WTC11 (cell line): ENCODE measurements at regions not wholly inside any gene's neighbourhood (a gene's known extent, or its start where the extent isn't known, plus 50 kb on each side); places are given as distances from the start of the nearest gene placed in this dataset.

Experiments
- CTCF ChIP-seq: fragments of 200-600 bp; IDR thresholded peaks from 2 replicates; pipeline ENCODE4 v1.8.0; 2022; ENCODE audit warnings: antibody characterized with exemption
- ELF4 ChIP-seq: sonication (generic); formaldehyde crosslinking; IDR thresholded peaks from 2 replicates; pipeline ENCODE4 v1.8.1; 2022; ENCODE audit warnings: low read depth, mild to moderate bottlenecking, moderate library complexity, missing genetic modification reagents
- FOXK1 ChIP-seq: sonication (generic); formaldehyde crosslinking; IDR thresholded peaks from 2 replicates; pipeline ENCODE4 v1.8.0; 2022; ENCODE audit warnings: mild to moderate bottlenecking, moderate library complexity, missing genetic modification reagents
- IRF2 ChIP-seq: sonication (generic); formaldehyde crosslinking; IDR thresholded peaks from 2 replicates; pipeline ENCODE4 v1.8.0; 2022; ENCODE audit warnings: low read depth, missing genetic modification reagents, borderline replicate concordance
- MYBL2 ChIP-seq: sonication (generic); formaldehyde crosslinking; IDR thresholded peaks from 2 replicates; pipeline ENCODE4 v1.8.1; 2023; ENCODE audit warnings: mild to moderate bottlenecking, moderate library complexity, missing genetic modification reagents
- NR2C2 ChIP-seq: sonication (generic); formaldehyde crosslinking; IDR thresholded peaks from 2 replicates; pipeline ENCODE4 v1.8.0; 2022; ENCODE audit warnings: mild to moderate bottlenecking, missing genetic modification reagents
- PRDM15 ChIP-seq: sonication (generic); formaldehyde crosslinking; IDR thresholded peaks from 2 replicates; pipeline ENCODE4 v1.8.0; 2022; ENCODE audit warnings: missing genetic modification reagents
- TEAD4 ChIP-seq: sonication (generic); formaldehyde crosslinking; IDR thresholded peaks from 2 replicates; pipeline ENCODE4 v1.8.0; 2022; ENCODE audit warnings: mild to moderate bottlenecking, missing genetic modification reagents
- USF2 ChIP-seq: sonication (generic); formaldehyde crosslinking; IDR thresholded peaks from 2 replicates; pipeline ENCODE4 v1.8.1; 2023; ENCODE audit warnings: mild to moderate bottlenecking, missing genetic modification reagents, moderate library complexity
- ZBTB21 ChIP-seq: sonication (generic); formaldehyde crosslinking; IDR thresholded peaks from 2 replicates; pipeline ENCODE4 v1.8.1; 2023; ENCODE audit warnings: mild to moderate bottlenecking, missing genetic modification reagents, borderline replicate concordance
- ZNF121 ChIP-seq: sonication (generic); formaldehyde crosslinking; IDR thresholded peaks from 2 replicates; pipeline ENCODE4 v1.8.0; 2023; ENCODE audit warnings: missing genetic modification reagents
- ZNF263 ChIP-seq: sonication (generic); formaldehyde crosslinking; IDR thresholded peaks from 2 replicates; pipeline ENCODE4 v1.8.1; 2022; ENCODE audit warnings: low read depth, mild to moderate bottlenecking, moderate library complexity, missing genetic modification reagents
- TF ChIP-seq, protein P1 (sequence below): sonication (generic); formaldehyde crosslinking; conservative IDR thresholded peaks from 2 replicates; pipeline ENCODE4 v1.8.1; 2023; ENCODE audit warnings: mild to moderate bottlenecking, low read depth, missing genetic modification reagents, moderate library complexity
- TF ChIP-seq, protein P2 (sequence below): sonication (generic); formaldehyde crosslinking; IDR thresholded peaks from 2 replicates; pipeline ENCODE4 v1.8.1; 2023; ENCODE audit warnings: mild to moderate bottlenecking, missing genetic modification reagents

GRCh38 chr21:23949493-23949892 lies 1657.8 kb downstream of the MRPL39 start:
- TF ChIP-seq CTCF (no peak), NR2C2 (no peak), ZNF263 (no peak), ZBTB21 (CRISPR knock-in tag) (no peak), ELF4 (CRISPR knock-in tag) (no peak), PRDM15 (CRISPR knock-in tag) (no peak), IRF2 (CRISPR knock-in tag) (no peak), FOXK1 (CRISPR knock-in tag) (no peak), MYBL2 (CRISPR knock-in tag) (no peak), ZNF121 (no peak), TEAD4 (CRISPR knock-in tag) (no peak), USF2 (CRISPR knock-in tag) (no peak)
- TF ChIP-seq, protein P1, sequence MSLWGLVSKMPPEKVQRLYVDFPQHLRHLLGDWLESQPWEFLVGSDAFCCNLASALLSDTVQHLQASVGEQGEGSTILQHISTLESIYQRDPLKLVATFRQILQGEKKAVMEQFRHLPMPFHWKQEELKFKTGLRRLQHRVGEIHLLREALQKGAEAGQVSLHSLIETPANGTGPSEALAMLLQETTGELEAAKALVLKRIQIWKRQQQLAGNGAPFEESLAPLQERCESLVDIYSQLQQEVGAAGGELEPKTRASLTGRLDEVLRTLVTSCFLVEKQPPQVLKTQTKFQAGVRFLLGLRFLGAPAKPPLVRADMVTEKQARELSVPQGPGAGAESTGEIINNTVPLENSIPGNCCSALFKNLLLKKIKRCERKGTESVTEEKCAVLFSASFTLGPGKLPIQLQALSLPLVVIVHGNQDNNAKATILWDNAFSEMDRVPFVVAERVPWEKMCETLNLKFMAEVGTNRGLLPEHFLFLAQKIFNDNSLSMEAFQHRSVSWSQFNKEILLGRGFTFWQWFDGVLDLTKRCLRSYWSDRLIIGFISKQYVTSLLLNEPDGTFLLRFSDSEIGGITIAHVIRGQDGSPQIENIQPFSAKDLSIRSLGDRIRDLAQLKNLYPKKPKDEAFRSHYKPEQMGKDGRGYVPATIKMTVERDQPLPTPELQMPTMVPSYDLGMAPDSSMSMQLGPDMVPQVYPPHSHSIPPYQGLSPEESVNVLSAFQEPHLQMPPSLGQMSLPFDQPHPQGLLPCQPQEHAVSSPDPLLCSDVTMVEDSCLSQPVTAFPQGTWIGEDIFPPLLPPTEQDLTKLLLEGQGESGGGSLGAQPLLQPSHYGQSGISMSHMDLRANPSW (CRISPR knock-in tag) = no peak
- TF ChIP-seq, protein P2, sequence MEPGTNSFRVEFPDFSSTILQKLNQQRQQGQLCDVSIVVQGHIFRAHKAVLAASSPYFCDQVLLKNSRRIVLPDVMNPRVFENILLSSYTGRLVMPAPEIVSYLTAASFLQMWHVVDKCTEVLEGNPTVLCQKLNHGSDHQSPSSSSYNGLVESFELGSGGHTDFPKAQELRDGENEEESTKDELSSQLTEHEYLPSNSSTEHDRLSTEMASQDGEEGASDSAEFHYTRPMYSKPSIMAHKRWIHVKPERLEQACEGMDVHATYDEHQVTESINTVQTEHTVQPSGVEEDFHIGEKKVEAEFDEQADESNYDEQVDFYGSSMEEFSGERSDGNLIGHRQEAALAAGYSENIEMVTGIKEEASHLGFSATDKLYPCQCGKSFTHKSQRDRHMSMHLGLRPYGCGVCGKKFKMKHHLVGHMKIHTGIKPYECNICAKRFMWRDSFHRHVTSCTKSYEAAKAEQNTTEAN (CRISPR knock-in tag) = no peak
